ENCODE measurements at regions not wholly inside any gene's neighbourhood (a gene's known extent, or its start where the extent isn't known, plus 50 kb on each side); places are given as distances from the start of the nearest gene placed in this dataset.

GRCh38 chr9:90325913-90326653, 316.5 kb downstream of the DIRAS2 start:
- Mint-ChIP-seq H3K36me3 (no peaks in the 10 kb centered on the region), H3K4me3 (no peak overlapping the region), H3K27ac (no peak overlapping the region), H3K9me3 (no peaks in the 10 kb centered on the region), H3K4me1 (no peaks in the 10 kb centered on the region), H3K27me3 (ENCODE audit: low read depth in 3 of 3) (peaks cover 0 to 5% (median 0%) of the 10 kb centered on the region in 3 donors)
- DNase-seq = no peak

GRCh38 chr9:90330231-90330630, 312.4 kb downstream of the DIRAS2 start:
- H3K4me3 Mint-ChIP-seq = no peak overlapping the region

GRCh38 chr9:90331826-90332575, 310.6 kb downstream of the DIRAS2 start:
- DNase-seq = no peak
- no peaks in the 10 kb centered on the region for H3K36me3 Mint-ChIP-seq
- H3K4me3 Mint-ChIP-seq = no peak overlapping the region
- H3K27me3 Mint-ChIP-seq (ENCODE audit: low read depth in 3 of 3) = peaks cover 0 to 13% (median 2%) of the 10 kb centered on the region in 3 donors
- no peaks in the 10 kb centered on the region for H3K4me1 Mint-ChIP-seq
- H3K9me3 Mint-ChIP-seq = no peaks in the 10 kb centered on the region
- H3K27ac Mint-ChIP-seq = no peak overlapping the region

More at GRCh38 chr9:90330231-90330630, 312.4 kb downstream of the DIRAS2 start:
- H3K27me3 Mint-ChIP-seq (ENCODE audit: low read depth in 3 of 3) = peaks cover 0 to 10% (median 2%) of the 10 kb centered on the region in 3 donors
- H3K27ac Mint-ChIP-seq = no peak overlapping the region
- H3K4me1 Mint-ChIP-seq = no peaks in the 10 kb centered on the region
- DNase-seq = no peak
- no peaks in the 10 kb centered on the region for H3K9me3 Mint-ChIP-seq
- no peaks in the 10 kb centered on the region for H3K36me3 Mint-ChIP-seq

- Mint-ChIP-seq H3K9me3 (no peaks in the 10 kb centered on the region), H3K4me3 (no peak overlapping the region), H3K4me1 (no peaks in the 10 kb centered on the region), H3K27ac (no peak overlapping the region), H3K36me3 (no peaks in the 10 kb centered on the region), H3K27me3 (ENCODE audit: low read depth in 3 of 3) (peaks cover 0 to 13% (median 2%) of the 10 kb centered on the region in 3 donors)
- DNase-seq = no peak
These were observed 309.4 kb downstream of the DIRAS2 start for GRCh38 chr9:90333226-90333625.

GRCh38 chr9:90340421-90340820, 302.2 kb downstream of the DIRAS2 start:
- H3K36me3 Mint-ChIP-seq = no peaks in the 10 kb centered on the region
- no peak for DNase-seq
- H3K27ac Mint-ChIP-seq = no peak overlapping the region
- H3K4me1 Mint-ChIP-seq = no peaks in the 10 kb centered on the region
- H3K9me3 Mint-ChIP-seq = peaks cover 0 to 2% (median 0%) of the 10 kb centered on the region in 6 donors
- H3K27me3 Mint-ChIP-seq (ENCODE audit: low read depth in 3 of 3) = peaks cover 3 to 7% (median 4%) of the 10 kb centered on the region in 3 donors
- no peak overlapping the region for H3K4me3 Mint-ChIP-seq

- Mint-ChIP-seq H3K27ac (no peak overlapping the region), H3K4me1 (no peaks in the 10 kb centered on the region), H3K27me3 (ENCODE audit: low read depth in 3 of 3) (peaks cover 4 to 11% (median 7%) of the 10 kb centered on the region in 3 donors), H3K9me3 (peaks cover 0 to 2% (median 0%) of the 10 kb centered on the region in 6 donors), H3K4me3 (no peak overlapping the region), H3K36me3 (no peaks in the 10 kb centered on the region)
- no peak for DNase-seq
These were observed 300.0 kb downstream of the DIRAS2 start for GRCh38 chr9:90342607-90343006.

GRCh38 chr9:90343366-90343765, 299.3 kb downstream of the DIRAS2 start:
- no peaks in the 10 kb centered on the region for H3K4me1 Mint-ChIP-seq
- H3K36me3 Mint-ChIP-seq = no peaks in the 10 kb centered on the region
- peaks cover 7 to 17% (median 10%) of the 10 kb centered on the region in 3 donors for H3K27me3 Mint-ChIP-seq (ENCODE audit: low read depth in 3 of 3)
- H3K9me3 Mint-ChIP-seq = peaks cover 0 to 4% (median 0%) of the 10 kb centered on the region in 6 donors
- DNase-seq = no peak
- H3K27ac Mint-ChIP-seq = no peak overlapping the region
- no peak overlapping the region for H3K4me3 Mint-ChIP-seq

- peaks cover 0 to 4% (median 0%) of the 10 kb centered on the region in 6 donors for H3K9me3 Mint-ChIP-seq
- H3K27ac Mint-ChIP-seq = no peak overlapping the region
- H3K36me3 Mint-ChIP-seq = no peaks in the 10 kb centered on the region
- H3K4me1 Mint-ChIP-seq = no peaks in the 10 kb centered on the region
- H3K27me3 Mint-ChIP-seq (ENCODE audit: low read depth in 3 of 3) = peaks cover 10 to 17% (median 10%) of the 10 kb centered on the region in 3 donors
- H3K4me3 Mint-ChIP-seq = no peak overlapping the region
- DNase-seq = no peak
These were observed 298.6 kb downstream of the DIRAS2 start for GRCh38 chr9:90343991-90344390.

GRCh38 chr9:90365666-90366065, 277.0 kb downstream of the DIRAS2 start:
- Mint-ChIP-seq H3K4me1 (no peaks in the 10 kb centered on the region), H3K4me3 (no peak overlapping the region), H3K36me3 (no peaks in the 10 kb centered on the region), H3K27me3 (ENCODE audit: low read depth in 3 of 3) (peaks cover 5 to 7% (median 7%) of the 10 kb centered on the region in 3 donors), H3K9me3 (no peaks in the 10 kb centered on the region), H3K27ac (no peak overlapping the region)
- DNase-seq = no peak

GRCh38 chr9:90368241-90368640, 274.4 kb downstream of the DIRAS2 start:
- Mint-ChIP-seq H3K27ac (no peak overlapping the region), H3K4me3 (no peak overlapping the region), H3K9me3 (no peaks in the 10 kb centered on the region), H3K36me3 (no peaks in the 10 kb centered on the region), H3K27me3 (ENCODE audit: low read depth in 3 of 3) (peaks cover 2 to 5% (median 4%) of the 10 kb centered on the region in 3 donors), H3K4me1 (no peaks in the 10 kb centered on the region)
- DNase-seq = no peak

- no peaks in the 10 kb centered on the region for H3K4me1 Mint-ChIP-seq
- no peak for DNase-seq
- no peaks in the 10 kb centered on the region for H3K9me3 Mint-ChIP-seq
These were observed 273.7 kb downstream of the DIRAS2 start for GRCh38 chr9:90368928-90369327.

GRCh38 chr9:90379771-90380170, 262.9 kb downstream of the DIRAS2 start:
- Mint-ChIP-seq H3K4me1 (no peaks in the 10 kb centered on the region), H3K36me3 (no peaks in the 10 kb centered on the region), H3K27me3 (ENCODE audit: low read depth in 3 of 3) (peaks cover 0 to 5% (median 4%) of the 10 kb centered on the region in 3 donors), H3K9me3 (peaks cover 0 to 1% (median 0%) of the 10 kb centered on the region in 6 donors), H3K27ac (no peak overlapping the region), H3K4me3 (no peak overlapping the region)
- DNase-seq = no peak

More at GRCh38 chr9:90368928-90369327, 273.7 kb downstream of the DIRAS2 start:
- H3K27me3 Mint-ChIP-seq (ENCODE audit: low read depth in 3 of 3) = peaks cover 0 to 4% (median 2%) of the 10 kb centered on the region in 3 donors
- H3K27ac Mint-ChIP-seq = no peak overlapping the region
- no peaks in the 10 kb centered on the region for H3K36me3 Mint-ChIP-seq
- H3K4me3 Mint-ChIP-seq = no peak overlapping the region

- H3K27ac Mint-ChIP-seq = no peak overlapping the region
- H3K4me1 Mint-ChIP-seq = no peaks in the 10 kb centered on the region
- no peak for DNase-seq
- H3K27me3 Mint-ChIP-seq (ENCODE audit: low read depth in 3 of 3) = peaks cover 2 to 7% (median 5%) of the 10 kb centered on the region in 3 donors
- no peaks in the 10 kb centered on the region for H3K36me3 Mint-ChIP-seq
- no peaks in the 10 kb centered on the region for H3K9me3 Mint-ChIP-seq
- no peak overlapping the region for H3K4me3 Mint-ChIP-seq
These were observed 257.5 kb downstream of the DIRAS2 start for GRCh38 chr9:90385146-90385545.
